Activated CD4-positive, alpha-beta T cell treated with anti-CD3 and anti-CD28 coated beads, Interleukin-2, amount 10 ng/mL, durations not matched to agents 7 days and 5 days (primary cell): ENCODE measurements at regions not wholly inside any gene's neighbourhood (a gene's known extent, or its start where the extent isn't known, plus 50 kb on each side); places are given as distances from the start of the nearest gene placed in this dataset.
"Not testable (repeated sequence)": the region's sequence is repeated elsewhere in the genome, so short reads cannot be mapped to it uniquely, and the experiment has no call there.

Experiments
- CTCF ChIA-PET: fragments of 350-600 bp; sonication (Branson Sonifier 250); formaldehyde crosslinking; loops from one replicate; lab custom pipeline; 2021; ENCODE audit warnings: antibody characterized with exemption; lab: Charles Lee
- POLR2A ChIA-PET: fragments of 350-600 bp; sonication (Branson Sonifier 250); formaldehyde crosslinking; loops from one replicate; lab custom pipeline; 2021; ENCODE audit warnings: antibody characterized with exemption; lab: Charles Lee
- DNase-seq: peaks from one replicate; pipeline ENCODE4 v3.0.0-alpha.2; 2020
- H3K27ac Mint-ChIP-seq: one replicate; pipeline ENCODE4 v1.8.0; 2021; ENCODE audit warnings: mild to moderate bottlenecking, moderate library complexity, mixed read lengths
- H3K27me3 Mint-ChIP-seq: one replicate; pipeline ENCODE4 v1.8.0; 2021; ENCODE audit warnings: mixed read lengths
- H3K36me3 Mint-ChIP-seq: one replicate; pipeline ENCODE4 v1.8.0; 2021; ENCODE audit warnings: low read depth, mixed read lengths
- H3K4me1 Mint-ChIP-seq: one replicate; pipeline ENCODE4 v1.8.0; 2021; ENCODE audit warnings: mixed read lengths
- H3K4me3 Mint-ChIP-seq: one replicate; pipeline ENCODE4 v1.8.0; 2021; ENCODE audit warnings: mild to moderate bottlenecking, moderate library complexity, mixed read lengths
- H3K9me3 Mint-ChIP-seq: one replicate; pipeline ENCODE4 v1.8.0; 2021; ENCODE audit warnings: mixed read lengths

GRCh38 chr10:8151086-8151485 is 96.6 kb downstream of the GATA3 start:
- ChIA-PET POLR2A (no interaction called here), CTCF (interaction anchor here (1.2 to 2.0 kb wide), 2 partner anchors 9 to 12 kb away, joined by 5 to 6 read pairs; no protein-coding TSS in a partner anchor)
- Mint-ChIP-seq H3K27ac (no peak overlapping the region), H3K27me3 (peaks cover 12% of the 10 kb centered on the region), H3K9me3 (no peaks in the 10 kb centered on the region), H3K4me3 (no peak overlapping the region), H3K4me1 (peaks cover 5% of the 10 kb centered on the region), H3K36me3 (no peaks in the 10 kb centered on the region)
- DNase-seq: no peak

- Mint-ChIP-seq H3K4me1 (peaks cover 10% of the 10 kb centered on the region), H3K27ac (no peak overlapping the region), H3K9me3 (peaks cover 5% of the 10 kb centered on the region), H3K36me3 (peaks cover 4% of the 10 kb centered on the region), H3K27me3 (peaks cover 21% of the 10 kb centered on the region), H3K4me3 (no peak overlapping the region)
- CTCF ChIA-PET: no interaction called here
- POLR2A ChIA-PET: no interaction called here
- no peak for DNase-seq
These were observed 102.4 kb downstream of the GATA3 start for GRCh38 chr10:8156918-8157317.

GRCh38 chr10:8158193-8159071 is 103.9 kb downstream of the GATA3 start:
- no peak for DNase-seq
- H3K4me3 Mint-ChIP-seq: no peak overlapping the region
- no peak overlapping the region for H3K27ac Mint-ChIP-seq
- ChIA-PET CTCF (interaction anchor here (1.0 to 1.2 kb wide), 2 partner anchors 10 to 210 kb away, joined by 3 read pairs; no protein-coding TSS in a partner anchor), POLR2A (no interaction called here)
- H3K27me3 Mint-ChIP-seq: peaks cover 17% of the 10 kb centered on the region
- H3K9me3 Mint-ChIP-seq: peaks cover 10% of the 10 kb centered on the region
- H3K4me1 Mint-ChIP-seq: peaks cover 10% of the 10 kb centered on the region
- H3K36me3 Mint-ChIP-seq: peaks cover 4% of the 10 kb centered on the region

- no peak overlapping the region for H3K4me3 Mint-ChIP-seq
- CTCF ChIA-PET: interaction anchor here (0.7 kb wide), 1 partner anchor 12 kb away, joined by 3 read pairs; no protein-coding TSS in a partner anchor
- H3K27ac Mint-ChIP-seq: no peak overlapping the region
- H3K27me3 Mint-ChIP-seq: peaks cover 12% of the 10 kb centered on the region
- POLR2A ChIA-PET: no interaction called here
- H3K36me3 Mint-ChIP-seq: peaks cover 8% of the 10 kb centered on the region
- H3K4me1 Mint-ChIP-seq: peaks cover 5% of the 10 kb centered on the region
- peaks cover 19% of the 10 kb centered on the region for H3K9me3 Mint-ChIP-seq
- DNase-seq: no peak
These were observed 105.1 kb downstream of the GATA3 start for GRCh38 chr10:8159341-8160165.

GRCh38 chr10:8163824-8164223 is 109.3 kb downstream of the GATA3 start:
- CTCF ChIA-PET: interaction anchor here (2.0 kb wide), 1 partner anchor 12 kb away, joined by 6 read pairs; no protein-coding TSS in a partner anchor

DNA sequence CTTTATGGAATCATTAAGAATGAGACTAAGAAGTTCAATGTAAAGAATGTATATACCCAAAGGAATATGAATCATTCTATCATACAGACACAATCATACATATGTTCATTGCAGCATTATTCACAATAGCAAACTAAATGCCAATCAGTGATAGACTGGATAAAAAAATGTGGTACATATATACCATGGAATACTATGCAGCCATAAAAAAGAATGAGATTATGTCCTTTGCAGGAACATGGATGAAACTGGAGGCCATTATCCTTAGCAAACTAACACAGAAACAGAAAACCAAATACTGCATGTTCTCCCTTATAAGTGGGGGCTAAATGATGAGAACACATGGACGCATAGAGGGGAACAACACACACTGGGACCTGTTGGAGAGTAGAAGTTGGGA is 110.2 kb downstream of the GATA3 start:
- DNase-seq, CTCF ChIA-PET, H3K27me3 Mint-ChIP-seq, H3K4me3 Mint-ChIP-seq, H3K4me1 Mint-ChIP-seq, POLR2A ChIA-PET, H3K27ac Mint-ChIP-seq: not testable (repeated sequence)
- Mint-ChIP-seq H3K36me3 (peaks cover 30% of the 10 kb centered on the region), H3K9me3 (peaks cover 49% of the 10 kb centered on the region)

More at GRCh38 chr10:8163824-8164223, 109.3 kb downstream of the GATA3 start:
- H3K4me3 Mint-ChIP-seq: no peak overlapping the region
- no peak for DNase-seq
- H3K27ac Mint-ChIP-seq: no peak overlapping the region
- peaks cover 7% of the 10 kb centered on the region for H3K27me3 Mint-ChIP-seq
- peaks cover 28% of the 10 kb centered on the region for H3K36me3 Mint-ChIP-seq
- peaks cover 45% of the 10 kb centered on the region for H3K9me3 Mint-ChIP-seq
- POLR2A ChIA-PET: no interaction called here
- H3K4me1 Mint-ChIP-seq: peaks cover 5% of the 10 kb centered on the region

DNA sequence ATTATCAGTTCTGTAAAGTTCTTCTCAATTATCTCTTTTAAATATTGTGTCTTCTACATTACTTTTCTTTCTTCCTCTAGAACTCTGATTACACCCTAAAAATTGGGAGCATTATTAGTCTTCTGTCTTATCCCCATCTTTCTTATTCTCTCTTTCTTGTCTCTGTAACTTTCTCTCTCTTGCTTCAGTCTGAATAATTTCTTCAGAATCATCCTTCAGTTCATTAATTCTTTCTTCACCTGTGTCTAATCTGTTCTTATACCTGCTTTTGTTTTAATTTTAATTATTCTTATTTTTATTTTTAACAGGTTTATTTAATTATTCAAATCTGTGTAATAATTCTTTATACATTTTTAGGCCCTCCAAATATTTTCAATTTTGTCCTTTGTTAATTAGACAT is 114.3 kb downstream of the GATA3 start:
- ChIA-PET POLR2A (no interaction called here), CTCF (no interaction called here)
- Mint-ChIP-seq H3K27ac (no peak overlapping the region), H3K36me3 (peaks cover 30% of the 10 kb centered on the region), H3K4me3 (no peak overlapping the region), H3K9me3 (peaks cover 48% of the 10 kb centered on the region), H3K4me1 (no peaks in the 10 kb centered on the region), H3K27me3 (peaks cover 4% of the 10 kb centered on the region)
- no peak for DNase-seq

DNA sequence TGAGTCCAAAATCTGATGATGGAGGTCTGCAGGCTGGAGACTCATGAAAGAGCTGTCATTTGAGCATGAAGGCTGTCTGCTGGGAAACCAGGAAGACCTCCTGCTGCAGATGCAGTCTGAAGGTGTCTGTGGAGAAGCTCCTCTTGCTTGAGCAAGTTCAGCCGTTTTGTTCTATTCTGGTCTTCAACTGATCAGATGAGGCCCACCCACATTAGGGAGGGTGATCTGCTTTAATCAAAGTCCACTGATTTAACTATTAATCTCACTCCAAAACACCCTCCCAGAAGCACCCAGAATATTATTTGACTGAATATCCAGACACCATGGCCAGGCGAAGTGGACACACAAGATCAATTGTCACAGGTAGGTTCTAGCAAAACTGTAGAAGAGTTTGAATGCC is 116.5 kb downstream of the GATA3 start:
- ChIA-PET POLR2A (no interaction called here), CTCF (interaction anchor here (1.5 kb wide), 1 partner anchor 11 kb away, joined by 3 read pairs; no protein-coding TSS in a partner anchor)
- DNase-seq: no peak
- H3K27ac Mint-ChIP-seq: no peak overlapping the region
- H3K9me3 Mint-ChIP-seq: peaks cover 39% of the 10 kb centered on the region
- peaks cover under 1% of the 10 kb centered on the region for H3K4me1 Mint-ChIP-seq
- peaks cover 20% of the 10 kb centered on the region for H3K36me3 Mint-ChIP-seq
- H3K4me3 Mint-ChIP-seq: no peak overlapping the region
- peaks cover 4% of the 10 kb centered on the region for H3K27me3 Mint-ChIP-seq

GRCh38 chr10:8172604-8173003 is 118.1 kb downstream of the GATA3 start:
- no peak for DNase-seq
- Mint-ChIP-seq H3K9me3 (peaks cover 31% of the 10 kb centered on the region), H3K27me3 (peaks cover 4% of the 10 kb centered on the region), H3K4me3 (no peak overlapping the region), H3K27ac (no peak overlapping the region), H3K36me3 (peaks cover 16% of the 10 kb centered on the region), H3K4me1 (peaks cover 2% of the 10 kb centered on the region)
- ChIA-PET POLR2A (no interaction called here), CTCF (interaction anchor here (1.5 kb wide), 1 partner anchor 13 kb away, joined by 3 read pairs; no protein-coding TSS in a partner anchor)

- H3K27ac Mint-ChIP-seq: no peak overlapping the region
- no peak for DNase-seq
- H3K4me1 Mint-ChIP-seq: peaks cover 2% of the 10 kb centered on the region
- no peak overlapping the region for H3K4me3 Mint-ChIP-seq
- ChIA-PET CTCF (interaction anchor here (1.1 kb wide), 1 partner anchor 34 kb away, joined by 3 read pairs; no protein-coding TSS in a partner anchor), POLR2A (no interaction called here)
- H3K36me3 Mint-ChIP-seq: peaks cover 12% of the 10 kb centered on the region
- H3K9me3 Mint-ChIP-seq: peaks cover 27% of the 10 kb centered on the region
- peaks cover 4% of the 10 kb centered on the region for H3K27me3 Mint-ChIP-seq
These were observed 118.9 kb downstream of the GATA3 start for GRCh38 chr10:8173243-8173865.

DNA sequence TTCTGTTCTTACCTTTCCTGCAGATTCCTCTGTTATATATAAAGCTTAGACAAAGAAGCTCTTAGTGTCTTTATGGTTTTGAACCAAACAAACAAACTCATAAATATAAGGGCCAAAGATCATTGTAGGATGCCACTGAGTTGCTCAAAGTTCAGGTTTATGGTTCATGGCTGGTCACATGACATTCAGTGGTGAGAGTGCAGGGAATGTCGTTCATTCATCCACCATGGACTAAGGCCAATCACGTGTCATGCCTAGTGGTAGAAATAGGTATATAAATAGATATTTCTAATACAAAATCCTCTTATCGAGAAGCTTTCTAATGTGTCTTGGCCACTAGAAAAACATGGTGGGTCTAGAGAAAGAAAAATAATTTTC is 119.4 kb downstream of the GATA3 start:
- peaks cover under 1% of the 10 kb centered on the region for H3K27me3 Mint-ChIP-seq
- H3K27ac Mint-ChIP-seq: no peak overlapping the region
- DNase-seq: no peak
- H3K9me3 Mint-ChIP-seq: peaks cover 22% of the 10 kb centered on the region
- ChIA-PET POLR2A (no interaction called here), CTCF (interaction anchor here (1.1 kb wide), 1 partner anchor 35 kb away, joined by 3 read pairs; no protein-coding TSS in a partner anchor)
- H3K4me3 Mint-ChIP-seq: no peak overlapping the region
- H3K4me1 Mint-ChIP-seq: peaks cover 2% of the 10 kb centered on the region
- peaks cover 8% of the 10 kb centered on the region for H3K36me3 Mint-ChIP-seq

GRCh38 chr10:8174762-8175161 is 120.3 kb downstream of the GATA3 start:
- ChIA-PET CTCF (interaction anchor here (0.8 to 1.1 kb wide), 2 partner anchors 13 to 35 kb away, joined by 3 read pairs; no protein-coding TSS in a partner anchor), POLR2A (no interaction called here)
- DNase-seq: no peak
- H3K27me3 Mint-ChIP-seq: no peaks in the 10 kb centered on the region
- peaks cover 2% of the 10 kb centered on the region for H3K4me1 Mint-ChIP-seq
- H3K4me3 Mint-ChIP-seq: no peak overlapping the region
- H3K36me3 Mint-ChIP-seq: peaks cover 4% of the 10 kb centered on the region
- H3K27ac Mint-ChIP-seq: no peak overlapping the region
- peaks cover 15% of the 10 kb centered on the region for H3K9me3 Mint-ChIP-seq
